MM.1S (cell line): ENCODE measurements at regions not wholly inside any gene's neighbourhood (a gene's known extent, or its start where the extent isn't known, plus 50 kb on each side); places are given as distances from the start of the nearest gene placed in this dataset.

Experiments used
- EZH2 ChIP-seq: fragments of 300-600 bp; sonication (generic); optimal IDR thresholded peaks from 2 replicates; pipeline ENCODE3; 2017; ENCODE audit warnings: low read depth, mild to moderate bottlenecking, antibody characterized with exemption, low read length, mixed read lengths
- TF ChIP-seq, protein P1 (sequence below): fragments of 300-600 bp; sonication (generic); IDR thresholded peaks from 2 replicates; pipeline ENCODE4 v1.5.1; 2016; ENCODE audit warnings: antibody characterized with exemption, low read length, mixed read lengths

DNA sequence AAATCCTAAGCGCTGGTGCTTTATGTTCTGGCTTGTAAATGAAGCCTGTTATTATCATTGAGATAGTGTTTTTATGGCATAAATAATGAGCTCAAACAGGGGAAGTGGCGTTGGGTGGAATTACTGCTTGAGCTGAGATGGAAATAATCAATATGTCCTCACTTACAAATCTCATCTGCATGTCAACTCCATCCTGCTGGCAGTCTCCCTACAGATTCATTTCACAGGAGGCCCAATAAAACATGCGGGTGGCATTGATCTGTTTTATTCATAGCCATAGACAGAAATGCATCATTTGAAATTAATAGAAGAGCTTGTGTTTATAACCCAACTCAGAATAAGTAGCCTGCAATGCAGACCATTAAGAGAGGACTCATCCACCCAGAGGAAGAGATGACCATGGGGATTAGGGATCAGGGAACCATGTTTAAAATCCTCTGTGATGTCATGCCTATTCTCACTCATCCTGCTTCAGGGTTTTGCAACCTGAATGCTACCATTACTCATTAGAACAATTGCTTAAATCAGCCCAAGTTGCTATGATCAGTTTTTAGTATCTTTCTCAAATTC lies 680.4 kb downstream of the TLR4 start:
- no peak for TF ChIP-seq EZH2
- TF ChIP-seq, protein P1, sequence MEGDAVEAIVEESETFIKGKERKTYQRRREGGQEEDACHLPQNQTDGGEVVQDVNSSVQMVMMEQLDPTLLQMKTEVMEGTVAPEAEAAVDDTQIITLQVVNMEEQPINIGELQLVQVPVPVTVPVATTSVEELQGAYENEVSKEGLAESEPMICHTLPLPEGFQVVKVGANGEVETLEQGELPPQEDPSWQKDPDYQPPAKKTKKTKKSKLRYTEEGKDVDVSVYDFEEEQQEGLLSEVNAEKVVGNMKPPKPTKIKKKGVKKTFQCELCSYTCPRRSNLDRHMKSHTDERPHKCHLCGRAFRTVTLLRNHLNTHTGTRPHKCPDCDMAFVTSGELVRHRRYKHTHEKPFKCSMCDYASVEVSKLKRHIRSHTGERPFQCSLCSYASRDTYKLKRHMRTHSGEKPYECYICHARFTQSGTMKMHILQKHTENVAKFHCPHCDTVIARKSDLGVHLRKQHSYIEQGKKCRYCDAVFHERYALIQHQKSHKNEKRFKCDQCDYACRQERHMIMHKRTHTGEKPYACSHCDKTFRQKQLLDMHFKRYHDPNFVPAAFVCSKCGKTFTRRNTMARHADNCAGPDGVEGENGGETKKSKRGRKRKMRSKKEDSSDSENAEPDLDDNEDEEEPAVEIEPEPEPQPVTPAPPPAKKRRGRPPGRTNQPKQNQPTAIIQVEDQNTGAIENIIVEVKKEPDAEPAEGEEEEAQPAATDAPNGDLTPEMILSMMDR, result no peak
